ENCODE measurements at regions not wholly inside any gene's neighbourhood (a gene's known extent, or its start where the extent isn't known, plus 50 kb on each side); places are given as distances from the start of the nearest gene placed in this dataset.

DNA sequence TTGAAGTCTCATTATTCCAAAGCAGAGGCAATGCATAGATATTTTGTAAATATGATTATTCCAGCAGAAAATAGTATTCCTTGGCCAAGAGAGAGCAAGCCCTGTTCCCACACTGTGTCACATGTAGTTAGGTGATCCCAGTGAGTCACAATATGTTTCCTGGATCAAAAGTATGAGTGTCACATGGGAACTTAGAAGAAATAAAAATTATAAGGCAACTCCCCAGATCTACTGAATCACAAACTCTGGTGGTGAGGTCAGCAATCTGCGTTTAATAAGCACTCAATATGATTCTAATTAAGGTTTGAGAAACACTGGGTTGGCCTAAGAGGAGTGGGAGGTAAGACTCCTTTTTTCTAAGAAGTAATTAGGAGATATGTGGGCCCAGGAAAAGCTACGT lies 1504.5 kb upstream of the PCDH20 start:
- TF ChIP-seq, protein P1, sequence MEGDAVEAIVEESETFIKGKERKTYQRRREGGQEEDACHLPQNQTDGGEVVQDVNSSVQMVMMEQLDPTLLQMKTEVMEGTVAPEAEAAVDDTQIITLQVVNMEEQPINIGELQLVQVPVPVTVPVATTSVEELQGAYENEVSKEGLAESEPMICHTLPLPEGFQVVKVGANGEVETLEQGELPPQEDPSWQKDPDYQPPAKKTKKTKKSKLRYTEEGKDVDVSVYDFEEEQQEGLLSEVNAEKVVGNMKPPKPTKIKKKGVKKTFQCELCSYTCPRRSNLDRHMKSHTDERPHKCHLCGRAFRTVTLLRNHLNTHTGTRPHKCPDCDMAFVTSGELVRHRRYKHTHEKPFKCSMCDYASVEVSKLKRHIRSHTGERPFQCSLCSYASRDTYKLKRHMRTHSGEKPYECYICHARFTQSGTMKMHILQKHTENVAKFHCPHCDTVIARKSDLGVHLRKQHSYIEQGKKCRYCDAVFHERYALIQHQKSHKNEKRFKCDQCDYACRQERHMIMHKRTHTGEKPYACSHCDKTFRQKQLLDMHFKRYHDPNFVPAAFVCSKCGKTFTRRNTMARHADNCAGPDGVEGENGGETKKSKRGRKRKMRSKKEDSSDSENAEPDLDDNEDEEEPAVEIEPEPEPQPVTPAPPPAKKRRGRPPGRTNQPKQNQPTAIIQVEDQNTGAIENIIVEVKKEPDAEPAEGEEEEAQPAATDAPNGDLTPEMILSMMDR (conservative IDR thresholded peaks at IDR 0.05), result no peak
- no peak for TF ChIP-seq ZFX (IDR thresholded peaks at IDR 0.05)

All from C4-2B (cell line).